ENCODE measurements at regions not wholly inside any gene's neighbourhood (a gene's known extent, or its start where the extent isn't known, plus 50 kb on each side); places are given as distances from the start of the nearest gene placed in this dataset.

DNA sequence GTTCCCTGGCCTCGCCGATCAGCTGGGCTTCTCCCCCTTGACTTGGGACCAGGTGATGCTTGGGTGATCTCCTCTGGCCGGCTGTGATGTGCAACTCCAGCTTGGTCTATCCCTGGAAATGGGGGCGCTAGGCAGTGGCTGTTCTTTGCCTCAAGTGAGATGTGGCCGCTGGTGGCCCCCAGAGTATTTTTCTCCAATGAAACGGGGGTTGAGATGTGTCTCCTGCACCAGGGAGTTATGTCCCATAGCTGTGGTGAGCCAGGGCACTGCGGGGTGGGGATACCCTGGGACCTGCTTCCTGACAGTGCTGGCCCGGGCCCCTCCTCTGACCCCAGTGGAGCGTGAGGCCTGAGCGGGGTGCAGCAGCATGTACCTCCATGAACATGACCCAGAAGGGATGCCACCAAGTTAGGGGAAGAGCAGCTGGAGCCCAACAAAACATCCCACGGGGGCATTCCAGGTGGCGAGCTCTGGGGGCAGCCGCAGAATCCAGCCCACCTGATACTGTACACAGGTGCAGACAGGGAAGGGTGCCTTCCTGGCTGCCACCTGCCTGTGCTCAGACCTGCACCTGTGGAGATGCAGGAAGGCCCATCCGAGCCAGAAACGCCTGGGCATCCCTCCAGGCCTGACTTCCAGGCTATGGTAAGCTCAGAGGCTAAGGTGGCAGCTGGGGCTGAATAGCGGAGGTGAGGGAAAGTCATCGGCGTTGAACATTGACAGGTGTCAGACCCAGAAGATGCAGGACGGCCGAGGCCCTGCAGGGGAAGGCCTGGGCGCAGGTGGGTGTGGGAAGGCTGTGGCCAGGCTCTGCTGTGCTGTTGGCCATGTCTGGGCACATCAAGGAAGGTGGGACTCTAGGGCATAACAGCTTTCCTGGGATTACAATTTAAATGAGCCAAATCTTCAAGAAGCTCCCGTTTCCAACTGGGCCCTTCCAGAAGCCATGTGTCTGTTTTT is 97.3 kb downstream of the CTTN start:
- Mint-ChIP-seq H3K9me3 (ENCODE audit: low read depth) (peaks cover 6% of the 10 kb centered on the region), H3K27ac (no peak overlapping the region), H3K36me3 (ENCODE audit: low read depth) (no peaks in the 10 kb centered on the region), H3K4me1 (no peaks in the 10 kb centered on the region), H3K27me3 (no peaks in the 10 kb centered on the region), H3K4me3 (no peak overlapping the region)
- ATAC-seq (no peak), DNase-seq (no peak)
- intact Hi-C loops (cut with DNase I, micrococcal nuclease): no loop called here
- CTCF ChIA-PET: interaction anchor here (1.1 kb wide), 1 partner anchor 229 kb away, joined by 3 read pairs; no protein-coding TSS in a partner anchor
- POLR2A ChIA-PET: no interaction called here

DNA sequence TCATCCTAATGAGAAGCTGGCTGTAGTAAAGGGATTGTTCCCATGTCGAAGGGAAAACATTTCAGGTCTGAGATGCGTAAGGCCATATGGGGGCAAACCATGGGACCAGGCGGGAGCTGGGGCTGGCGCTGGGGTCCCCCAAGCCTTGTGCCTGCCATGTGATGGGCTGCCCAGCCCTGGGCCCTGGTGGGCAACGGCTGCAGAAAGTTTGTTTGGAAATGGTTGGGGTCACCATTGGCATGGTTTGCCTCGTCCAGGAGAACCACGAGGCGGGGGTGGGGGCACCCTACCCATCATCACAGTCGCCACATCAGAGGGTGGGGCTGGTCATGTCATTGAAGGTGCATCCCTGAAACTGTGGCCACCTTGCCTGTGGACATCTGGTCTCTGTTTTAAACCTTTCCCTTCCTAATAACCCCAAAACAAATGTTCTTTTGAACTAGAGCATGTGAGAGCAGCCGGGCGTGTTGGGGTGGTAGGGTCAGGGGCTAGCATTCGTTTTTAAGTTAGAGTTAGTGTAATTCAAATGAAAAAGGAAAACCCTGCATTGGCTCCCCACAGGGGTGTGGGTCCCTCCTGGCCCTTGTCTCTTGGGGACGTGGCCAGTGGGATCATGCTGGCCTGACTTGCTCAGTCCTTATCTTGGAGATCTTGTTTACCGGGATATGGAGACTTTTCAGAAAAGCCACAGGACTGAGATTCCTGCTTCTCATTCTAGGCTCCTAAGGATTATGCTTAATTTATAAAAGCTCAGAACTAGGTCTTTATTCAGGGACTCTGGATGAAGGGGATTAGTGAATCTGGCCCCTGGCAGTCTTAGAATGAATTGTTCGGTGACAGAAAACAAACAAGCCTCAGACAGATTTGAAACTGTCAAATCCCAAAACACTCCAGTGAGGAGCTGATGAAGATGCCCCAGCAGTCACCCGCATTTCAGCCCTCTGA is 98.5 kb downstream of the CTTN start:
- Mint-ChIP-seq H3K27me3 (no peaks in the 10 kb centered on the region), H3K9me3 (ENCODE audit: low read depth) (no peaks in the 10 kb centered on the region), H3K4me3 (no peak overlapping the region), H3K4me1 (no peaks in the 10 kb centered on the region), H3K36me3 (ENCODE audit: low read depth) (no peaks in the 10 kb centered on the region), H3K27ac (no peak overlapping the region)
- DNase-seq (no peak), ATAC-seq (no peak)
- ChIA-PET CTCF (no interaction called here), POLR2A (no interaction called here)
- intact Hi-C loops (cut with DNase I, micrococcal nuclease): no loop called here

- Mint-ChIP-seq H3K36me3 (ENCODE audit: low read depth) (no peaks in the 10 kb centered on the region), H3K4me1 (no peaks in the 10 kb centered on the region), H3K27me3 (no peaks in the 10 kb centered on the region), H3K9me3 (ENCODE audit: low read depth) (no peaks in the 10 kb centered on the region), H3K27ac (no peak overlapping the region), H3K4me3 (no peak overlapping the region)
- ChIA-PET CTCF (no interaction called here), POLR2A (no interaction called here)
- intact Hi-C loops (cut with DNase I, micrococcal nuclease): no loop called here
- DNase-seq (no peak), ATAC-seq (no peak)
These were observed 99.3 kb downstream of the CTTN start for GRCh38 chr11:70497536-70498075.

GRCh38 chr11:70498171-70498571 is 99.8 kb downstream of the CTTN start:
- no peak for ATAC-seq
- ChIA-PET CTCF (no interaction called here), POLR2A (no interaction called here)
- no peaks in the 10 kb centered on the region for H3K27me3 Mint-ChIP-seq
- intact Hi-C loops (cut with DNase I, micrococcal nuclease): no loop called here
- no peak for DNase-seq
- H3K9me3 Mint-ChIP-seq (ENCODE audit: low read depth): no peaks in the 10 kb centered on the region
- no peaks in the 10 kb centered on the region for H3K36me3 Mint-ChIP-seq (ENCODE audit: low read depth)
- no peaks in the 10 kb centered on the region for H3K4me1 Mint-ChIP-seq
- H3K27ac Mint-ChIP-seq: no peak overlapping the region
- H3K4me3 Mint-ChIP-seq: no peak overlapping the region

GRCh38 chr11:70498976-70499801 is 100.9 kb downstream of the CTTN start:
- H3K36me3 Mint-ChIP-seq (ENCODE audit: low read depth): no peaks in the 10 kb centered on the region
- DNase-seq (no peak), ATAC-seq (no peak)

DNA sequence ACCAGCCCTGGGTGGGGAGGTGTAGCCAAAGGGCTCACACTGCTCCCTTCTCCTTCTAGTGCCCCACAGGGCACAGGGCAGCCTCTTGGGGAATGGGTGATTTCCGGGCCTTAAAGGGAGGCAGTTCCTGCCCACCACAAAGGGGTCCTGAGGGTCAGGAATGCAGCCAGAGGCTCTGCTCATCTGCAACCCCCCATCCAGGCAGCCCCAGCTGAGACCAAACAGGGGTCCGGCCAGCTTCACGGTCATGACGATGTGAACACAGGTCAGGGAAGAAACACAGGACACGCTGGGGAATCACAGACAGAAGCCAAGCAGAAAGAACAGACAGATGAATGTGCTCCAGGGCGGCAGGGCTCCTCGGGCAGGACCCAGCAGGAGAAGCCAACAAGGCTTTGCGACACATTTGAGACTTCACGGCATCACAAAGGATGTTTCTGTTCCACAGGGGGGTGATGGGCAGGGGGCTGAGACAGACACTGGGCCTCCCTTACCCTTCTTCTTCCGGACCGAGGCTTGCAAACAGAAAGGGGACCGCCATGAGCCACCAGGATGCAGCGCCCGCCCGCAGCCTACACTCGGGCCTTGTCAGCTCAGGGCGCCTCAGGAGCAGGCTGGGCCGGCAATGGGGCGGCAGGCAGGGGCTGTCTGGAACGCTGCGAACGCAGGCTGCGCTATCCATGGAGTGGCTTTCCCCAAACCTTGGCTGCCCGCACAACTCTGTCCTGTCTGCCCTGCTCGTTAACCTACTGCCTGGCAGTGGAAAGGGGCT is 101.9 kb downstream of the CTTN start:
- no peak for ATAC-seq
- Mint-ChIP-seq H3K4me3 (no peak overlapping the region), H3K9me3 (ENCODE audit: low read depth) (no peaks in the 10 kb centered on the region), H3K27ac (no peak overlapping the region), H3K27me3 (no peaks in the 10 kb centered on the region), H3K4me1 (no peaks in the 10 kb centered on the region), H3K36me3 (ENCODE audit: low read depth) (no peaks in the 10 kb centered on the region)
- no peak for DNase-seq
- intact Hi-C loops (cut with DNase I, micrococcal nuclease): no loop called here
- POLR2A ChIA-PET: no interaction called here
- CTCF ChIA-PET: no interaction called here

More at GRCh38 chr11:70498976-70499801, 100.9 kb downstream of the CTTN start:
- ChIA-PET POLR2A (no interaction called here), CTCF (no interaction called here)
- H3K4me3 Mint-ChIP-seq: no peak overlapping the region
- no peaks in the 10 kb centered on the region for H3K27me3 Mint-ChIP-seq
- no peaks in the 10 kb centered on the region for H3K4me1 Mint-ChIP-seq
- no peaks in the 10 kb centered on the region for H3K9me3 Mint-ChIP-seq (ENCODE audit: low read depth)
- intact Hi-C loops (cut with DNase I, micrococcal nuclease): no loop called here
- H3K27ac Mint-ChIP-seq: no peak overlapping the region

DNA sequence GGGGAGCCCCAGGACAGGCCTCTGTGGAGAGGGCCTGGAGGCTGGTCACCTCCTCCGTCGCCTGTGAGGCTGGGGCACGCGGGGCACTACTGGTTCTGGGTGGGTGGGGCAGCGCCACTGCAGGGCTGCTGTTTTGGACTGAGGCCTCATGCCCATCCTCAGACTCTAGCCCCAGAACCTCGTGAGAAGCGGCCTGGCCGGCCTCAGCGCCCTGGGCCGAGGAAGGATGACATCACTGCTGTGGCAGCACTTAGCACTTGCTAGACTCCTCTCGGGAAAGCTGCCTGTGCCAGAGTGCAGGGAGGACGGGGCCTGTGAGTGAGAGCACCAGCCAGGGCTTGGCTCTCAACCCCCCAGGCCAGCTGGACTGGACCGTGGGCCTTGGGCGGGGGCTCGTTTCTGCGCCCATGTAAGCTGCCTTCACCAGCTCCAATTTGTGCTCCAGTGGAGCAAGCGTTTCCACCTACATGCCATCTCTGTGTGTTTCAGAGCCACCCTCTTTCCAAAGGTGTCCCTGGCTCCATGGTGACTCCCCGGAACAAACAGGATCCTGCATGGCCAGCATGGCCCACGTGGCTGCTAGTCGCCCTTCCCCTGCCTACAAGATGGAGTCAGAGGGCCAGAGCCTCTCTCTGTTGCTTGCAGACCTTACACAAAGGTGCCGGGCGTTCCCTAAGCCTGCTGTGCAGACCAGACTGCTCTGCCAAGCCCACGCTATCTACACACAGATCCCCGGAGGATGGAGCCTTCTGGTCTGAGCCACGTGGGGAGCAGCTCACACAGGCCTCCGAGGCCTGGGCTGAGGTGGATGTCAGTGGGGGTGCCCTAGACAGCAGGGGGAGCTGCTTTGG is 102.9 kb downstream of the CTTN start:
- DNase-seq (no peak), ATAC-seq (no peak)
- Mint-ChIP-seq H3K4me3 (no peak overlapping the region), H3K4me1 (no peaks in the 10 kb centered on the region), H3K36me3 (ENCODE audit: low read depth) (no peaks in the 10 kb centered on the region), H3K27me3 (no peaks in the 10 kb centered on the region), H3K27ac (no peak overlapping the region), H3K9me3 (ENCODE audit: low read depth) (no peaks in the 10 kb centered on the region)
- intact Hi-C loops (cut with DNase I, micrococcal nuclease): no loop called here
- CTCF ChIA-PET: no interaction called here
- POLR2A ChIA-PET: no interaction called here

GRCh38 chr11:70501933-70502540 is 103.7 kb downstream of the CTTN start:
- ATAC-seq: no peak
- intact Hi-C loops (cut with DNase I, micrococcal nuclease): no loop called here
- no peaks in the 10 kb centered on the region for H3K4me1 Mint-ChIP-seq
- no peak overlapping the region for H3K4me3 Mint-ChIP-seq
- POLR2A ChIA-PET: no interaction called here
- no peaks in the 10 kb centered on the region for H3K27me3 Mint-ChIP-seq
- no peak overlapping the region for H3K27ac Mint-ChIP-seq
- no peaks in the 10 kb centered on the region for H3K9me3 Mint-ChIP-seq (ENCODE audit: low read depth)
- CTCF ChIA-PET: no interaction called here
- DNase-seq: no peak
- H3K36me3 Mint-ChIP-seq (ENCODE audit: low read depth): no peaks in the 10 kb centered on the region

DNA sequence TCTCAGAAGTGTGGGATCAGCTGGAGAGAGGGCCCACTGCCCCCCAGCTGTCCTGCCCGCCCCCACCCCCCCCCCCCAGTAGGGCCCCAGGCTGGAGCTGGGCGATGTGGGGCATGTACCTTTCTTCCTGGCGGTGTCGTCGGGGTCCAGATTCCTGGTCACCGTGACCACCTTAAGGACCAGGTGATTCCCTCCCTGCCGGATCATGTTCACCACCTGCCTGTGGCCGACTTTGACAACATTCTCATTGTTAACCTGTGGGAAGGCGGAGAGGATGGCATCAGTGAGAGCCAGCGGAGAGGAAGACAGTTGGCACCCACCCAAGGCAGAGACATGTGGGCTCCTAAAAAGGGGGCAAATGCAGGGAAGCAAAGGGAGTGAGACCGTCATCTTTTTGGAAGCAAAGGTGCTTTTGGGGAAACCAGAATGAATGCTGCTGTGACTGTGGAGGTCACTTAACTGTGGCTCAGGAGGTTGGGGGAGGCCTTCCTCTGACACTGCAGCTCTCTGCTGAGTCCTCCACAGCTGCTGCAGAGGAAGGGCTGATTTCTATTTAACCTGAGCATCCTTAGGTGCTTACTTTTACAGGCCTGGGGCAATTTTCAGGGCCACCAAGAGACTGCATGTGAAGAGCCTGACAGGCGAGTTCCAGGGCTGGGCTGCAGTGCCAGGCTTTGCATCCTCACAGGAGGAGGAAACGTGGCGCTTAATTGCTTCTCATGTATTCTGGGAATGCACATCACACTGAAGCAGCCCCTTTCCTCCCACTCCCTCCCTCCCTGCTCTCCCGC is 104.5 kb downstream of the CTTN start:
- no peaks in the 10 kb centered on the region for H3K36me3 Mint-ChIP-seq (ENCODE audit: low read depth)
- H3K4me1 Mint-ChIP-seq: no peaks in the 10 kb centered on the region
- no peak for DNase-seq
- intact Hi-C loops (cut with DNase I, micrococcal nuclease): no loop called here
- no peaks in the 10 kb centered on the region for H3K27me3 Mint-ChIP-seq
- no peak overlapping the region for H3K27ac Mint-ChIP-seq
- ChIA-PET CTCF (no interaction called here), POLR2A (no interaction called here)
- no peak for ATAC-seq
- no peaks in the 10 kb centered on the region for H3K9me3 Mint-ChIP-seq (ENCODE audit: low read depth)
- H3K4me3 Mint-ChIP-seq: no peak overlapping the region

Measured in activated CD4-positive, alpha-beta T cell treated with anti-CD3 and anti-CD28 coated beads for 36 hours (primary cell).